ENCODE measurements at regions not wholly inside any gene's neighbourhood (a gene's known extent, or its start where the extent isn't known, plus 50 kb on each side); places are given as distances from the start of the nearest gene placed in this dataset.

DNA sequence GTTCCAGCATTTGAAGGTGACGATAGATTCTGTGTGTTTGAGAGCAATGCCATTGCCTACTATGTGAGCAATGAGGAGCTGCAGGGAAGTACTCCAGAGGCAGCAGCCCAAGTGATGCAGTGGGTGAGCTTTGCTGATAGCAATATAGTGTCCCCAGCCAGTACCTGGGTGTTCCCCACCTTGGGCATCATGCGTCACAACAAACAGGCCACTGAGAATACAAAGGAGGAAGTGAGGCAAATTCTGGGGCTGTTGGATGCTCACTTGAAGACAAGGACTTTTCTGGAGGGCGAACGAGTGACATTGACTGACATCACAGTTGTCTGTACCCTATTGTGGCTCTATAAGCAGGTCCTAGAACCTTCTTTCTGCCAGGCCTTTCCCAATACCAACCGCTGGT lies 142.0 kb downstream of the PLS3 start:
- TF ChIP-seq, protein P1, sequence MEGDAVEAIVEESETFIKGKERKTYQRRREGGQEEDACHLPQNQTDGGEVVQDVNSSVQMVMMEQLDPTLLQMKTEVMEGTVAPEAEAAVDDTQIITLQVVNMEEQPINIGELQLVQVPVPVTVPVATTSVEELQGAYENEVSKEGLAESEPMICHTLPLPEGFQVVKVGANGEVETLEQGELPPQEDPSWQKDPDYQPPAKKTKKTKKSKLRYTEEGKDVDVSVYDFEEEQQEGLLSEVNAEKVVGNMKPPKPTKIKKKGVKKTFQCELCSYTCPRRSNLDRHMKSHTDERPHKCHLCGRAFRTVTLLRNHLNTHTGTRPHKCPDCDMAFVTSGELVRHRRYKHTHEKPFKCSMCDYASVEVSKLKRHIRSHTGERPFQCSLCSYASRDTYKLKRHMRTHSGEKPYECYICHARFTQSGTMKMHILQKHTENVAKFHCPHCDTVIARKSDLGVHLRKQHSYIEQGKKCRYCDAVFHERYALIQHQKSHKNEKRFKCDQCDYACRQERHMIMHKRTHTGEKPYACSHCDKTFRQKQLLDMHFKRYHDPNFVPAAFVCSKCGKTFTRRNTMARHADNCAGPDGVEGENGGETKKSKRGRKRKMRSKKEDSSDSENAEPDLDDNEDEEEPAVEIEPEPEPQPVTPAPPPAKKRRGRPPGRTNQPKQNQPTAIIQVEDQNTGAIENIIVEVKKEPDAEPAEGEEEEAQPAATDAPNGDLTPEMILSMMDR (IDR thresholded peaks at IDR 0.05): no peak
- TF ChIP-seq EP300 (IDR thresholded peaks at IDR 0.05): no peak
- no peak for TF ChIP-seq POLR2AphosphoS5 (IDR thresholded peaks at IDR 0.05)
- no peak for TF ChIP-seq POLR2A (IDR thresholded peaks at IDR 0.05)
